Brain microvascular endothelial cell (primary cell): ENCODE measurements at regions not wholly inside any gene's neighbourhood (a gene's known extent, or its start where the extent isn't known, plus 50 kb on each side); places are given as distances from the start of the nearest gene placed in this dataset.
"Not testable (repeated sequence)": the region's sequence is repeated elsewhere in the genome, so short reads cannot be mapped to it uniquely, and the experiment has no call there.

Experiments used
- DNase-seq: peaks from one replicate; pipeline ENCODE4 v3.0.0-alpha.2; 2020
- H3K27ac ChIP-seq: fragments of 250-450 bp; sonication (Bioruptor Pico); 2 replicates; pipeline ENCODE4 v1.5.1; 2020; ENCODE audit warnings: mild to moderate bottlenecking, moderate library complexity
- H3K27me3 ChIP-seq: fragments of 250-450 bp; sonication (Bioruptor Pico); replicated peaks from 2 replicates; pipeline ENCODE4 v1.5.1; 2020; ENCODE audit warnings: mild to moderate bottlenecking
- H3K36me3 ChIP-seq: fragments of 250-450 bp; sonication (Bioruptor Pico); replicated peaks from 2 replicates; pipeline ENCODE4 v1.5.1; 2020; ENCODE audit warnings: mild to moderate bottlenecking
- H3K4me3 ChIP-seq: 2 replicates; pipeline ENCODE4 v1.5.1; 2011; ENCODE audit warnings: low read depth, mild to moderate bottlenecking, control low read depth, low read length, moderate library complexity
- in situ Hi-C: cut with HindIII; loops from 2 replicates; pipeline ENCODE4 v1.10.0; 2017; ENCODE audit warnings: low sequenced_read_pairs, low pct_ligation_motif_present
- TF ChIP-seq, protein P1 (sequence below): IDR thresholded peaks from 2 replicates; pipeline ENCODE4 v1.5.1; 2011; ENCODE audit warnings: low read depth, mild to moderate bottlenecking, moderate library complexity, low read length, control low read depth, inconsistent platforms; ENCODE audit errors: missing control alignments

DNA sequence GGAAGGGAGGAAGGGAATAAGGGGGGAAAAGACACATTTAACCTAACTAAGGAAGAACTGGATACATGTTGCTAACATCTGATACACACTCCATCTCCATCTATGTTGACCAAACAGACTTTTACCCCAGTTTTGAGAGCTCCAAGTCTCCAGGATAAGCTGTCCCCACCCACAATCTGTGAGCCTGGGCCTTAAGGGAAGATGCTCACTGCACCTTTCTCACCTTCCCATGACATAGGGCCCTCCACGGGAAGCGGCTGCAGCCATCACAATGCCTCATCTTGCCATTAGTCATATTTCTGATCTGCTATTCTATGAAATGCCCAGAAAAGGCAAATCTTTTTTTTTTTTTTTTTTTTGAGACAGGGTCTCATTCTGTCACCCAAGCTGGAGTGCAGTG is 126.6 kb upstream of the SALL4 start:
- no peaks in the 10 kb centered on the region for H3K27me3 ChIP-seq
- TF ChIP-seq, protein P1, sequence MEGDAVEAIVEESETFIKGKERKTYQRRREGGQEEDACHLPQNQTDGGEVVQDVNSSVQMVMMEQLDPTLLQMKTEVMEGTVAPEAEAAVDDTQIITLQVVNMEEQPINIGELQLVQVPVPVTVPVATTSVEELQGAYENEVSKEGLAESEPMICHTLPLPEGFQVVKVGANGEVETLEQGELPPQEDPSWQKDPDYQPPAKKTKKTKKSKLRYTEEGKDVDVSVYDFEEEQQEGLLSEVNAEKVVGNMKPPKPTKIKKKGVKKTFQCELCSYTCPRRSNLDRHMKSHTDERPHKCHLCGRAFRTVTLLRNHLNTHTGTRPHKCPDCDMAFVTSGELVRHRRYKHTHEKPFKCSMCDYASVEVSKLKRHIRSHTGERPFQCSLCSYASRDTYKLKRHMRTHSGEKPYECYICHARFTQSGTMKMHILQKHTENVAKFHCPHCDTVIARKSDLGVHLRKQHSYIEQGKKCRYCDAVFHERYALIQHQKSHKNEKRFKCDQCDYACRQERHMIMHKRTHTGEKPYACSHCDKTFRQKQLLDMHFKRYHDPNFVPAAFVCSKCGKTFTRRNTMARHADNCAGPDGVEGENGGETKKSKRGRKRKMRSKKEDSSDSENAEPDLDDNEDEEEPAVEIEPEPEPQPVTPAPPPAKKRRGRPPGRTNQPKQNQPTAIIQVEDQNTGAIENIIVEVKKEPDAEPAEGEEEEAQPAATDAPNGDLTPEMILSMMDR: no peak
- no peak for DNase-seq
- no peak overlapping the region for H3K27ac ChIP-seq
- H3K36me3 ChIP-seq: no peaks in the 10 kb centered on the region
- H3K4me3 ChIP-seq: no peak overlapping the region
- in situ Hi-C loops: no loop called here

DNA sequence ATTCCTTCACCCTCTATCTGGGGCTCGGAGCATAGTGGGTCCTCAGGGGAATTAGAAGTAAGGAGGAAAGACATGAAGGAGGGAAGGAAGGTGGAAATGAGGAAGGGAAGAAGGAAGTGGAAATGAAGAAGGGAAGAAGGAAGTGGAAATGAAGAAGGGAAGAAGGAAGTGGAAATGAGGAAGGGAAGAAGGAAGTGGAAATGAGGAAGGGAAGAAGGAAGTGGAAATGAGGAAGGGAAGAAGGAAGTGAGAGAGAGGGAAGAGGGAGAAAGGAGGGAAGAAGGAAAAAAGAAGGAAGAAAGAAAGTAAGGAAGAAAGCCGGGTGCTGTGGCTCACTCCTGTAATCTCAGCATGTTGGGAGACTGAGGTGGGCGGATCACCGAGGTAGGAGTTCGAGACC is 125.6 kb upstream of the SALL4 start:
- in situ Hi-C loops, H3K36me3 ChIP-seq, H3K27me3 ChIP-seq, H3K27ac ChIP-seq, DNase-seq, H3K4me3 ChIP-seq: not testable (repeated sequence)

DNA sequence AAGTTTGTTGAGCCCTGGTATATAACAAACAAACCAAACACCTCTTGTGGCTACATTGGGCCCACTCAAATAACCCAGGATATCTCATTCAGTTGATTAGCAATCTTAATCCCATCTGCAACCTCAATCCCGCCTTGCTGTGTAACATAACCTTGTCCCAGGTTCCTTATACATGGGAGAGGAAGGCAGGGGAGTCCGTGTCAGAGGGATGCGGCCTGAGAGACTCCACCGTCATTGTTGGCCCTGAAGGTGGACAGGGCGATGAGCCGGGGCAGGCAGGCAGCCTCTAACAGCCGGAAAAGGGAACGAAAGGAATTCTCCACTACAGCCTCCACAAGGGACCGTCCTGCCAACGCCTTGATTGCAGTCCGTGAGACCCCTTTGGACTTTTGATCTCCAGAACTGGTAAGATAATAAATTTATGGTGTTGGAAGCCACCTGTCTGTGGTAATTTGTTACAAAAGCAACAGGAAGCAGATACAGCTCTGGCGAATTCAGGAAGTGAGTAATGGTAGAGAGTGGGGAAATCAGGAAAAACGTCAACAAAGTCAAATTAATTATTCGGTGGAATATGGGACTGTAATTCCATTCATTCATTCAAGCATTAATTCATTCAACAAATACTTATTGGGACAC is 124.5 kb upstream of the SALL4 start:
- TF ChIP-seq, protein P1: no peak
- Histone ChIP-seq H3K4me3 (no peak overlapping the region), H3K27me3 (no peaks in the 10 kb centered on the region), H3K36me3 (no peaks in the 10 kb centered on the region), H3K27ac (no peak overlapping the region)
- DNase-seq: no peak
- in situ Hi-C loops: no loop called here

DNA sequence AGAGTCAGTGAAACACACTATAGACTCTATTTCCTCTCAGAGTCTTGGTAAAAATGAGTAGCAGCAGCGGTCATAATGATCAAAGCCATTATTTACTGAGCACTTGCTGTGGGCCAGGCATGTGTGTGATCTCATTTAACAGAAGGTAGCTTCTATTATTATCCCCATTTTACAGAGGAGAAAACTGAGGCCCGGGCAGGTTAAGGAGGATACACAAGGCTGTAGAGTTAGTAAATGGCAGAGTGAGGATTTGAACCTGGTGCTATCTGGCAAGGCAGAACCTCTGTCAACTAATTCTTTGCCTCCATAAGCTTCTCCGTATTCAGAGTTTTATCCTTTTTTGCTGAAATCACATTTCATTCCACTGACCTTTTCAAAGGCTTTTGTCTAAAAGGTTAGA is 122.2 kb upstream of the SALL4 start:
- DNase-seq: no peak
- TF ChIP-seq, protein P1: no peak
- Histone ChIP-seq H3K4me3 (no peak overlapping the region), H3K27ac (no peak overlapping the region), H3K27me3 (no peaks in the 10 kb centered on the region), H3K36me3 (no peaks in the 10 kb centered on the region)
- in situ Hi-C loops: no loop called here

DNA sequence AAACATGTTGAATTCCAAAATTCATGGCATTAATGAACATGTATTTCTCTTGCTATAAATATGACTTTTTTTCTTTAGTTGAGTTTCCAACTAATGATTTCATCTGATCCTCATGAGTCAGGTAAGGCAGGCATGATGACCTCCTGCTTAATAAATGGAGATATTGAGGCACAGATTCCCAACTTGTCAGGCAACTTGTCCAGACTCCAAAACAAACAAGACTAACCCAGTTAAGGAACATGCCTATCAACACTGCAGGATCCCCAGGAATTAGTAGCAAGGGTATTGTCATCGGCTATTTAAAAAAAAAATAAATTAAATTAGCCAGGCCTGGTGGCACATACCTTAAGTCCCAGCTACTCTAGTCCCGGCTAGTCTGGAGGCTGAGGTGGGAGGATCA is 121.3 kb upstream of the SALL4 start:
- in situ Hi-C loops: no loop called here
- H3K36me3 ChIP-seq: no peaks in the 10 kb centered on the region
- H3K27me3 ChIP-seq: no peaks in the 10 kb centered on the region
- TF ChIP-seq, protein P1: no peak
- no peak for DNase-seq
- no peak overlapping the region for H3K4me3 ChIP-seq
- no peak overlapping the region for H3K27ac ChIP-seq

DNA sequence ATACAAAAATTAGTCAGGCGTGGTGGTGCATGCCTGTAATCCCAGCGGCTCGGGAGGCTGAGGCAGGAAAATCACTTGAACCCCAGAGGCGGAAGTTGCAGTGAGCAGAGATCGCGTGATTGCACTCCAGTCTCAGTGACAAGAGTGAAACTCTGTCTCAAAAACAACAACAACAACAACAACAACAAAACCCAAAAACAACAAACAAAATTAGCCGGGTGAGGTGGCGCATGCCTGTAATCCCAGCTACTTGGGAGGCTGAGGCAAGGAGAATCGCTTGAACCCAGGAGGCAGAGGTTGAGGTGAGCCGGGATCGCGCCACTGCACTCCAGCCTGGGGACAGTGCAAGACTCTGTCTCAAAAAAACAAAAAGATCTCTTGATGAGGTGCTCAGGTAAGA is 120.5 kb upstream of the SALL4 start:
- H3K27ac ChIP-seq, H3K36me3 ChIP-seq, H3K4me3 ChIP-seq, H3K27me3 ChIP-seq, in situ Hi-C loops, DNase-seq: not testable (repeated sequence)

DNA sequence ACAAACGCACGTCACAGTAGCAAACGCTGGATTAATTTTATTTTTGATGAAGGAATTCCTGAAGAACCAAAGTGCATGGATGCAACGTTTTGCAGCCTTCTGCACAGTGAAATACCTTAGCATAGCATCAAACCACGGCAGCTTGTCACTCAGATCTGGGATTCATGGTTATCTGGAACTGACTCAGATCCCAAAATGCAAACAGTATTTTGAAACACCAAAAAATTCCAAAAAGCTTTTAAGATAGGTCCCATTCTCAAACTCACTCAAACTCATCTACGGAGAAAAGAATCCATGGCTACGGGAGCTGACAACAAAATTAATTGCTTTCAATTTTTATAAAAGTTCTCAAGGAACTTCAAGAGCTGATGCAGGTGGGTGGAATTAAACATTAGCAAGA is 116.2 kb upstream of the SALL4 start:
- Histone ChIP-seq H3K27me3 (no peaks in the 10 kb centered on the region), H3K4me3 (no peak overlapping the region), H3K36me3 (no peaks in the 10 kb centered on the region), H3K27ac (no peak overlapping the region)
- in situ Hi-C loops: no loop called here
- DNase-seq: no peak
- TF ChIP-seq, protein P1: no peak
